Fibroblast of lung (primary cell): ENCODE measurements at regions not wholly inside any gene's neighbourhood (a gene's known extent, or its start where the extent isn't known, plus 50 kb on each side); places are given as distances from the start of the nearest gene placed in this dataset.

ENCODE experiments used
- EZH2 ChIP-seq: IDR thresholded peaks from 2 replicates; pipeline ENCODE4 v1.5.1; 2012; ENCODE audit warnings: low read length, control low read depth, mild to moderate bottlenecking; ENCODE audit errors: missing control alignments
- TF ChIP-seq, protein P1 (sequence below), 2 donors: IDR thresholded peaks in 1 of 2; conservative IDR thresholded peaks in 1 of 2; 1 replicate in 1 of 2; 2 replicates in 1 of 2; pipeline ENCODE4 v1.5.1; 2011 to 2012; ENCODE audit warnings: low read length in 2 of 2, control low read depth in 1 of 2, inconsistent platforms in 1 of 2, low read depth in 1 of 2, mild to moderate bottlenecking in 1 of 2

DNA sequence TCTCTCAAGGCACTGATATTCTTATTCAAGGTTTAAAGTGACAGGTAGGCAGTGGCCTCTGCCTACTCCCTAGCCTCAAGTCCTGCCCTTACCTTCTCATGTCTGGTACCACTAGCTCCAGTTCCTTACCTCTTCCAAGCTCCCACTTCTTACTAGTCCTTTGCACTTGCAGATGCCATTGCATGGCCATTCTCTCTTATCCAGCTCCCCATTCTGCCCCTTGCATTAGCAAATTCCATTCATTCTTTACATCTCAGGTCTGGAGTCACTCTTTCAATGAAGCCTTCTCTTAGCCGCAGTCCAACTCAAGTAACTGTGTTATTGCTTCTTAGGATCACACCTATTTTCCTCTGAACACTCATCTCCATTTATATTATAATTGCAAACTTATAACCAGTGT, 807.1 kb downstream of the EDEM1 start:
- TF ChIP-seq, protein P1, sequence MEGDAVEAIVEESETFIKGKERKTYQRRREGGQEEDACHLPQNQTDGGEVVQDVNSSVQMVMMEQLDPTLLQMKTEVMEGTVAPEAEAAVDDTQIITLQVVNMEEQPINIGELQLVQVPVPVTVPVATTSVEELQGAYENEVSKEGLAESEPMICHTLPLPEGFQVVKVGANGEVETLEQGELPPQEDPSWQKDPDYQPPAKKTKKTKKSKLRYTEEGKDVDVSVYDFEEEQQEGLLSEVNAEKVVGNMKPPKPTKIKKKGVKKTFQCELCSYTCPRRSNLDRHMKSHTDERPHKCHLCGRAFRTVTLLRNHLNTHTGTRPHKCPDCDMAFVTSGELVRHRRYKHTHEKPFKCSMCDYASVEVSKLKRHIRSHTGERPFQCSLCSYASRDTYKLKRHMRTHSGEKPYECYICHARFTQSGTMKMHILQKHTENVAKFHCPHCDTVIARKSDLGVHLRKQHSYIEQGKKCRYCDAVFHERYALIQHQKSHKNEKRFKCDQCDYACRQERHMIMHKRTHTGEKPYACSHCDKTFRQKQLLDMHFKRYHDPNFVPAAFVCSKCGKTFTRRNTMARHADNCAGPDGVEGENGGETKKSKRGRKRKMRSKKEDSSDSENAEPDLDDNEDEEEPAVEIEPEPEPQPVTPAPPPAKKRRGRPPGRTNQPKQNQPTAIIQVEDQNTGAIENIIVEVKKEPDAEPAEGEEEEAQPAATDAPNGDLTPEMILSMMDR (conservative IDR thresholded peaks at IDR 0.05 in 1 of 2, IDR thresholded peaks at IDR 0.05 in 1 of 2; ENCODE audit: low read depth in 1 of 2, low read length in 2 of 2) = no peak
- TF ChIP-seq EZH2 = no peak
